ENCODE measurements at regions not wholly inside any gene's neighbourhood (a gene's known extent, or its start where the extent isn't known, plus 50 kb on each side); places are given as distances from the start of the nearest gene placed in this dataset.

DNA sequence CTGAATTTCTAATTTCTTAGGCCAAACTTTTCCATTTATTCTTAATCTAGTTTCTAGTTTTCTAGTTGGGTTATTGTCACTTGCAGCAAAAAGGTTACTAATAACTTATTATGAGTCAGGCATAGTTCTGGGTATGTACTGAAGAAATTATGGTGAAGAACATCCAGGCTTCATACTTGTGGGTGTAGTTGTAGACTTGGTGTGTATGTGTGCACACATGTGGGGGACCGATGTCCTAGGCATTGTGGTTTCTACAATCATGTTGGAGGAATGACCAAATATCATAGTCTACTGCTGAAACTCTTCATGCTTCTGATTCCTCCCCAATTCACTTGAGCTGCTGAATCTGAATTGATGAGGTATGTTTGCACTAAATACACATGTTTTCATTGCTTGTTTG is 141.2 kb downstream of the PMAIP1 start:
- Histone ChIP-seq H3K4me3 (no peak overlapping the region), H3K27me3 (ENCODE audit: control insufficient read depth in 2 of 2, insufficient read depth in 2 of 2, low read length in 2 of 2) (no peaks in the 10 kb centered on the region), H3K9me1 (ENCODE audit: control insufficient read depth, insufficient read depth, low read length) (no peaks in the 10 kb centered on the region), H3K4me2 (ENCODE audit: insufficient read depth, low read length) (no peak overlapping the region), H3K9ac (ENCODE audit: insufficient read depth in 1 of 2, low read depth in 2 of 2, low read length in 2 of 2) (no peak overlapping the region), H4K20me1 (replicated peaks; ENCODE audit: control insufficient read depth, insufficient read depth, low read length) (no peaks in the 10 kb centered on the region), H2AFZ (ENCODE audit: low read depth, low read length) (no peak overlapping the region), H3K36me3 (ENCODE audit: control insufficient read depth, insufficient read depth, low read length) (no peaks in the 10 kb centered on the region), H3K79me2 (ENCODE audit: control insufficient read depth, insufficient read depth, low read length) (no peaks in the 10 kb centered on the region), H3K9me3 (replicated peaks; ENCODE audit: control insufficient read depth, insufficient read depth, low read depth, low read length) (no peaks in the 10 kb centered on the region), H3K4me1 (replicated peaks in 1 of 2; ENCODE audit: control insufficient read depth in 2 of 2, insufficient read depth in 2 of 2, low read length in 2 of 2) (no peaks in the 10 kb centered on the region), H3K27ac (ENCODE audit: extremely low read depth, low read depth, low read length) (no peak overlapping the region)
- DNase-seq (ENCODE audit: extremely low read depth in 1 of 4, low spot score in 3 of 4): no peak
- WGBS (ENCODE audit: insufficient coverage, low coverage, missing lambda C conversion rate): no CpG with 5 or more reads among the region's 1 CpG
- CTCF ChIA-PET (ENCODE audit: low intra/inter-chr PET ratio): no interaction called here
- intact Hi-C loops (cut with micrococcal nuclease) (no loop called here), in situ Hi-C loops (cut with MboI) (no loop called here)
- FAIRE-seq: no peak
- BruUV-seq (replicated peaks): no TSS peak
- ATAC-seq: no peak
- POLR2A ChIA-PET: no interaction called here
- TF ChIP-seq ZNF668 (CRISPR knock-in tag; IDR thresholded peaks at IDR 0.05): no peak
- no peak for TF ChIP-seq SOX6 (IDR thresholded peaks at IDR 0.05)
- no peak for TF ChIP-seq ELF1 (tag; IDR thresholded peaks at IDR 0.05)
- no peak for TF ChIP-seq MAFG (tag; conservative IDR thresholded peaks at IDR 0.05)
- TF ChIP-seq BRD4 (IDR thresholded peaks at IDR 0.05): no peak
- TF ChIP-seq MAX (CRISPR knock-in tag; IDR thresholded peaks at IDR 0.05): no peak
- TF ChIP-seq, protein P1, sequence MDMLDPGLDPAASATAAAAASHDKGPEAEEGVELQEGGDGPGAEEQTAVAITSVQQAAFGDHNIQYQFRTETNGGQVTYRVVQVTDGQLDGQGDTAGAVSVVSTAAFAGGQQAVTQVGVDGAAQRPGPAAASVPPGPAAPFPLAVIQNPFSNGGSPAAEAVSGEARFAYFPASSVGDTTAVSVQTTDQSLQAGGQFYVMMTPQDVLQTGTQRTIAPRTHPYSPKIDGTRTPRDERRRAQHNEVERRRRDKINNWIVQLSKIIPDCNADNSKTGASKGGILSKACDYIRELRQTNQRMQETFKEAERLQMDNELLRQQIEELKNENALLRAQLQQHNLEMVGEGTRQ (CRISPR knock-in tag; IDR thresholded peaks at IDR 0.05): no peak
- no peak for TF ChIP-seq TCF7L2 (IDR thresholded peaks at IDR 0.05; ENCODE audit: low read depth, low read length)
- no peak for TF ChIP-seq HCFC1 (IDR thresholded peaks at IDR 0.05; ENCODE audit: low read depth, low read length)
- TF ChIP-seq ZNF197 (CRISPR knock-in tag; IDR thresholded peaks at IDR 0.05; ENCODE audit: low read depth): no peak
- no peak for TF ChIP-seq ZNF316 (IDR thresholded peaks at IDR 0.05)

Data from K562 (cell line).